ENCODE measurements at regions not wholly inside any gene's neighbourhood (a gene's known extent, or its start where the extent isn't known, plus 50 kb on each side); places are given as distances from the start of the nearest gene placed in this dataset.
"Not testable (repeated sequence)": the region's sequence is repeated elsewhere in the genome, so short reads cannot be mapped to it uniquely, and the experiment has no call there.

GRCh38 chr9:85861882-85862281 is 79.1 kb upstream of the NAA35 start:
- ATAC-seq; POLR2A ChIA-PET; H4K20me1 ChIP-seq (ENCODE audit: control insufficient read depth, insufficient read depth); H3K9me3 ChIP-seq (replicated peaks; ENCODE audit: control insufficient read depth, insufficient read depth, low read length); H2AFZ ChIP-seq (ENCODE audit: control insufficient read depth, low read depth, low read length); H3K4me1 ChIP-seq (ENCODE audit: control insufficient read depth, insufficient read depth, low read length); DNase-seq (ENCODE audit: low read depth, low spot score); H3K4me2 ChIP-seq (ENCODE audit: control insufficient read depth, insufficient read depth); SMC1A ChIA-PET (ENCODE audit: uncharacterized antibody, unreplicated experiment); intact Hi-C loops (cut with micrococcal nuclease; ENCODE audit: unreplicated experiment); H3K36me3 ChIP-seq (ENCODE audit: control insufficient read depth in 2 of 2, insufficient read depth in 2 of 2, low read length in 1 of 2); H3K79me2 ChIP-seq (ENCODE audit: control insufficient read depth, insufficient read depth, low read length); H3K27ac ChIP-seq (ENCODE audit: control insufficient read depth, insufficient read depth); BruUV-seq (replicated peaks); H3K9ac ChIP-seq (ENCODE audit: control insufficient read depth, insufficient read depth, low read length); H3K4me3 ChIP-seq; H3K27me3 ChIP-seq (replicated peaks in 1 of 2; ENCODE audit: control insufficient read depth in 2 of 2, insufficient read depth in 2 of 2, low read length in 1 of 2); in situ Hi-C loops (cut with MboI); FAIRE-seq; RAD21 ChIA-PET (ENCODE audit: unreplicated experiment); CTCF ChIA-PET: not testable (repeated sequence)
- 88% methylated on average over 5 of the region's 5 CpGs for WGBS (ENCODE audit: insufficient coverage, insufficient replicate concordance, low lambda C conversion rate, missing lambda C conversion rate)

GRCh38 chr9:85863875-85864274 is 77.1 kb upstream of the NAA35 start:
- in situ Hi-C loops (cut with MboI) (no loop called here), intact Hi-C loops (cut with micrococcal nuclease; ENCODE audit: unreplicated experiment) (no loop called here)
- no TSS peak for BruUV-seq (replicated peaks)
- ChIA-PET CTCF (interaction anchor here (0.6 to 1.2 kb wide), 2 partner anchors 9 to 977 kb away, joined by 4 to 5 read pairs; no protein-coding TSS in a partner anchor), RAD21 (ENCODE audit: unreplicated experiment) (no interaction called here), POLR2A (no interaction called here), SMC1A (ENCODE audit: uncharacterized antibody, unreplicated experiment) (no interaction called here)
- Histone ChIP-seq H3K27me3 (replicated peaks in 1 of 2; ENCODE audit: control insufficient read depth in 2 of 2, insufficient read depth in 2 of 2, low read length in 1 of 2) (no peaks in the 10 kb centered on the region), H3K4me2 (ENCODE audit: control insufficient read depth, insufficient read depth) (no peak overlapping the region), H3K27ac (ENCODE audit: control insufficient read depth, insufficient read depth) (no peak overlapping the region), H3K4me3 (no peak overlapping the region), H3K9me3 (replicated peaks; ENCODE audit: control insufficient read depth, insufficient read depth, low read length) (no peaks in the 10 kb centered on the region), H3K9ac (ENCODE audit: control insufficient read depth, insufficient read depth, low read length) (no peak overlapping the region), H3K4me1 (ENCODE audit: control insufficient read depth, insufficient read depth, low read length) (no peaks in the 10 kb centered on the region), H3K79me2 (ENCODE audit: control insufficient read depth, insufficient read depth, low read length) (no peaks in the 10 kb centered on the region), H4K20me1 (ENCODE audit: control insufficient read depth, insufficient read depth) (no peaks in the 10 kb centered on the region), H2AFZ (ENCODE audit: control insufficient read depth, low read depth, low read length) (no peak overlapping the region), H3K36me3 (ENCODE audit: control insufficient read depth in 2 of 2, insufficient read depth in 2 of 2, low read length in 1 of 2) (no peaks in the 10 kb centered on the region)
- FAIRE-seq (no peak), ATAC-seq (no peak), DNase-seq (ENCODE audit: low read depth, low spot score) (no peak)
- 100% methylated on average over 2 of the region's 2 CpGs for WGBS (ENCODE audit: insufficient coverage, insufficient replicate concordance, low lambda C conversion rate, missing lambda C conversion rate)
- TF ChIP-seq ZNF217 (IDR thresholded peaks at IDR 0.05) (no peak), ZBED1 (IDR thresholded peaks at IDR 0.05; ENCODE audit: borderline replicate concordance) (no peak), POU2F2 (IDR thresholded peaks at IDR 0.05; ENCODE audit: borderline replicate concordance, low read depth, low read length) (no peak), FOXK2 (IDR thresholded peaks at IDR 0.05) (no peak), ZSCAN29 (IDR thresholded peaks at IDR 0.05) (no peak), HCFC1 (IDR thresholded peaks at IDR 0.05; ENCODE audit: low read length) (no peak), KAT2A (conservative IDR thresholded peaks at IDR 0.05; ENCODE audit: control insufficient read depth, low read depth, low read length) (no peak), PAX5 (IDR thresholded peaks at IDR 0.05; ENCODE audit: borderline replicate concordance, low read depth, low read length) (no peak), MTA3 (IDR thresholded peaks at IDR 0.05; ENCODE audit: borderline replicate concordance, low read length) (no peak), TAF1 (IDR thresholded peaks at IDR 0.05; ENCODE audit: borderline replicate concordance, low read depth, low read length) (no peak), PRDM15 (CRISPR knock-in tag; IDR thresholded peaks at IDR 0.05) (no peak), RCOR1 (conservative IDR thresholded peaks at IDR 0.05; ENCODE audit: low read depth, low read length) (no peak), E4F1 (IDR thresholded peaks at IDR 0.05; ENCODE audit: borderline replicate concordance, partially characterized antibody) (no peak), MYB (IDR thresholded peaks at IDR 0.05; ENCODE audit: borderline replicate concordance, low read depth, low read length) (no peak)

Data from GM12878 (cell line).